ENCODE measurements at regions not wholly inside any gene's neighbourhood (a gene's known extent, or its start where the extent isn't known, plus 50 kb on each side); places are given as distances from the start of the nearest gene placed in this dataset.

DNA sequence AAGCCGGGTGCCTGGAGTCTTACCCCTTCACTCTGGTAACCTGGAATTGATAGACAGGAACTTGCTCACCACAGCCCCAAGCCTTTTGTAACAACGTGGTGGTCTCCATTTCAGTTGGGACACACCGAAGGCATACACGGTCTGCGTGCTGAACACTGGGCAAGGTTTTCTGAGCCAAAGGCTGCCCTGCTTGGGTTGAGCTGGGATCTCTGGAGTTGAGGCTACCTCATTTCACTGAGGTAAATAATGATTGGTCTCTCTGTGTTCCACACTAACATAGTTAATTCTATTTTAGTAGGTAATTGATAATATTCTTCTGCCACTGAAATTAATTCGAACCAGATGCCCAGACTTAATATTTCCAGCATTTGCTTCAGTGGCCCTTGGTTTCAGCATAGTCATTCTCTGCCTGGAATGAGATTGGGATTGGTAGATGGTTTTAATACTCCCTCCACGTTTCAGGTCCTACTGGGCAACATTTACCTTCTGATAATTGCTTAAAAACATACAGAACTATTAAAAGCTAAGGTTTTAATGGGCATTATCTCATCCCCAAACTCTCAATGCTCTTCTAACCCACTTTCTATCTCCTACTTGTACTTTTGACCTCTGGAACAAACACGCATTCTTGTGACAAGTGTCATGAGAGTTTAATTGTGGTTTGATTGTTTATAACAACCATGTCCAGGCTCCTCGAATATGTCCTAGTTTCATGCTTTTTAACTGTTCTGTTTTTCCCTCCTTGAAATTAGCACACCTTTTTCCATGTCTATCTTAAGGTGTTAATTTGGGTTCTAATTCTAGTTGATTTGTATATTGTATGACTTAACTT lies 202.3 kb upstream of the KLF6 start:
- DNase-seq (ENCODE audit: low spot score) = no peak

DNA sequence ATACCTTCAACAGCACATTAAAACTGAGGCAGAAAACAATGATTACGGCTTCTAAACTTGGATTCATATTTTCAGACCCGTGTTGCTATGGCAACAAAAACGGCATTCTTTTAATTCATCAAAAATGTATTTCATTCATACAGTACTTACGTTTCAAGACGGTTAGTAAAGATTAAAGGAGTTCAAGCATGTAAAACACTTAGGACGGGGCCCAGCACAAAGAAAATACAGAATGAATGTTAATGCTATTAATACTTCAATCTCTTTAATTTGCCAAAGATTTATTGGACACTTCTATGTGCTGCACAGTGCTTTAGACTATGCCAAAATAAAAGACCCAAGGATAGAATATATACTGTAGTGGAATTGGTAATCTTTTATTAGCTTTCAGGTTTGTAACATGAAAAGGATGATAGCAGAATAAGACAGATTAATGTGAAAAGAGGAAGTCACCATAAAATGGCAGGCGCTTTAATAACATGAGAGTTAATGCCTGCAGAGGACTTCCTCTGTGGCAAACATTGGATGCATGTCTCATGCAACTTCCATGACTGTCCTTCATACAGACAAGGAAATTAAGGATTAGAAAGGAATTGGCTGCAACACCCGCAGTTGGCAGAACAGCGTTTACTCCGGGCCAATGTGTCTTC lies 201.6 kb upstream of the KLF6 start:
- no peak for DNase-seq (ENCODE audit: low spot score)

DNA sequence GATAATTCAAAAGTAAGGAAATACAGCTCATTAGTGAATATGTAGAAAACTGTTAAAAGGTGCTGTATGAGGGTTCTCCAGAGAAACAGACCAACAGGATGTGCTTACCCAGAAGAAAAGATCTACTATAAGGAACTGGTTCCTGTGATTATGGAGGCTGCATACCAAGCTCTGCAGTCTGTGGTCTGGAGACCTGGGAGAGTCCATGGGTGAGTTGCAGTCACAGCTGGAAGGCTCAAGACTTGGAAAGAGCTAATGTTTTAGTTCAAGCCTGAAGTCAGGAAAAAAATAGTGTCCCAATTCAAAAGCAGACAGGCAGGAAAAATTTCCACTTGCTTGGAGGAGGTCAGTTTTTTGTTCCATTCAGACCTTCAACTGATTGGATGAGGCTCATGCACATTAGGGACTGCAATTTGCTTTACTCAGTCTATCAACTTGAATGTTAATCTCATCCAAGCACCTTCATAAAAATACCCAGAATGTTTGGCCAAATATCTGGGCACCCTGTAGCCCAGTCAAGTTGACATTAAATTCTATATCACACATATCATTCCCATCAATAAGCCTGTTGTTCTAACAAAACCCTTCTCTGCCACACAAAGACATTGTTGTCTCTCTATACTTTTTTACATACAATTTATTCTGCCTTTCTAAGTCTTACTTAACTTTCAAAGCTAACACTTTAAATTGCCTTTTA lies 197.9 kb upstream of the KLF6 start:
- DNase-seq (ENCODE audit: low spot score) = no peak

DNA sequence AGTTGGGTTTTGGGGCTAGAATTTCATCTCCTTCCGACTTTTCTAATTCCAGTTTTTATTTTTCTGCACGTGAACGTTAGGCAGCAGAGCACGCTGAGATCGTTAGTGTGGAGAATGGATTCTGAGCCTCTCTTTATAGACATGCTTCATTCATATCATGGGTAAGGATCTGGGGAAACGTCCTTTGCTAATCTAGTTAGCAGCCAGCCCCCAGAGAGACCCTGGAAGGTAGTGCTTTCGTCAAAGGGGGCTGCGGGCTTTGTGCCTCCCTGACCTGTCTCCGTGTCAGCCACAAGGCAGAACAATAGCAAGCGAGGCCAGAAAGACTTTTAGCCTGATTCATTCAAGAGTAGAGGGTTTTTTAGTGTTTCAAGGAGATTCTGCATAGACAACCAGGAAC lies 196.3 kb upstream of the KLF6 start:
- DNase-seq (ENCODE audit: low spot score) = no peak

DNA sequence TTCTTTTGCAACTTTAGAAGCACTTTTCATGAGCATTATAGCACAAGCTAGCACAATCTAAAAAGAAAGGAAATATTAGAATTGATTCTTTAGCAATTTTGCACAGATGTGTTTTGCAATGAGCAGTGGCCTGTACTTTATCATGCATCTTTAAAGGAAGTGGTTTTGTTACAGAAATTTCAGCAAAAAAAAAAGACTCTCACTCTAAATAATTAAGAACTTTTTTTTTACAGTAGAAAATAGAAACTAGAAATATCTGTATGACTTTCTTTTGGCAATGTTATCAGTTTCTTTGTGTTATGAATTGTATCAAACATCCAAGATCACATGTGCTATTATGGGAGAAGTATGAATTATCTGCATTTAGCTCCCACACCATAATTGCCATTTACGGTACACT lies 195.7 kb upstream of the KLF6 start:
- no peak for DNase-seq (ENCODE audit: low spot score)

DNA sequence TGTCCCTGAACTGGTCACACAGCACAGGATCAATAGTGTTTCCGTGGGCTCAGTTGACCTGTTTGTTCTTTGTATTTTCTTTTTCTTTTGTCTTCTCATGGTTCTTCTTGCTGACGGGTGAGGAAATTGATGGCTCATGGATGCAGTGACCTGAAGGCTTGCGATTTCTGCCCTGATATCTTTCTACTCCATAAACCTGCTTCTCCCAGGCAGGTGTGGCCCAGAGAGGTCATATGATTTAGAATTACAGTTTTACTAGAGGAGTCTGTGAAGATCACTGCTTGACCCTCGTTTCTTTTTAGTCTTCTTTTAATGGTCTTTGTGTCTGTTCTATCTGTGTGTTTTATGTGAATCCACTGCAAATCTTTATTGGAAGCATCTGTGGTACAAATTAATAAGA lies 195.1 kb upstream of the KLF6 start:
- DNase-seq (ENCODE audit: low spot score) = no peak

DNA sequence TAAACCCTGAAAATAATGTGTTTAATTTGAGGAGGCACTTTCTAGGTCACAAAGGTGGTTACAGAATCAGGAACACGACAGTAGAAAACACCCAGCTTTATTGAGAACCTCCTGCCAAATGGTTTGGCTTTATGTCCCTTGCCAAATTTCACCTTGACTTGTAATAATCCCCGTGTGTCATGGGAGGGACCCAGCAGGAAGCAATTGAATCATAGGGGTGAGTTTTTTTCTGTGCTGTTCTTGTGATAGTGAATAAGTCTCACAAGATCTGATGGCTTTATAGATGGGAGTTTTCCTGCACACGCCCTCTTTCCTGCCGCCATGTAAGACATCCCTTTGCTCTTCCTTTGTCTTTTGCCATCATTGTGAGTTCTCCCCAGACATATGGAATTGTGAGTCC lies 193.8 kb upstream of the KLF6 start:
- no peak for DNase-seq (ENCODE audit: low spot score)

DNA sequence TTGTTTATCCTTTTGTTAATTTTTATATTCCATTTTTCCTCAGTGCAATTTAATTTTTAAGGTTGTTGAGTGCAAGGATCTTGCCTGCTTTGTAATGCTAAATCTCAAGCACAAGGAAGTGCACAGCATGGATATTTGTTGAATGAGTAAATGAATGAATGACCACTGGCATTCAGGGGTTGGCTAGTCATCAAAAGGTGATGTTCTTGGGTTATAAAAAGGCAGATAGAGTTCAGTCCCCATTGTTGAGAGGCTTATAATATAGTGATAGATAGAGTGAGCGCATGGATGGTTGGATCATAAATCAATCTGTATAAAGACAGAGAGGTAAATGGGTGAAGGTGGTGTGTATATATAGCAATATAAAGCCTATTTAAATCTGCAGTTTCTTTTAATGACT lies 193.2 kb upstream of the KLF6 start:
- no peak for DNase-seq (ENCODE audit: low spot score)

DNA sequence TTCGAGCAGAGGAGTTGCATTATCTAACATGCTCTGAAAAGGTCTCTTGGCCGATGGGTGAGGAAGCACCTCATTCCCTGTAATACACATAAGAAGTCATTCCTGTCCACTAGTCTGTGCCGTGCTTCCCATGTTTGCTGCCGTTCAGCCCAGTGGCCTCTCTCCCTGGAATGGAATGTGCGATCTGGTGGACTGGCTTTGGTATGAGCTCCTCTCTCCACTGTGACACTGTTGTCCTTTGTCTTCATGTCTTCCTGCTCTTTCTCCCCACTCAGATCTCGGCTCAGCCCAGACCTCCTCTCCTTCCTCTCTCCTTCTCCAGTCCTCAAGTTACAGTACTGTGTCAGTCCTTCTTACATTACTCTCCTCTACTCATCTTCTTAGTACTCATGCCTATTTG lies 192.8 kb upstream of the KLF6 start:
- DNase-seq (ENCODE audit: low spot score) = no peak

DNA sequence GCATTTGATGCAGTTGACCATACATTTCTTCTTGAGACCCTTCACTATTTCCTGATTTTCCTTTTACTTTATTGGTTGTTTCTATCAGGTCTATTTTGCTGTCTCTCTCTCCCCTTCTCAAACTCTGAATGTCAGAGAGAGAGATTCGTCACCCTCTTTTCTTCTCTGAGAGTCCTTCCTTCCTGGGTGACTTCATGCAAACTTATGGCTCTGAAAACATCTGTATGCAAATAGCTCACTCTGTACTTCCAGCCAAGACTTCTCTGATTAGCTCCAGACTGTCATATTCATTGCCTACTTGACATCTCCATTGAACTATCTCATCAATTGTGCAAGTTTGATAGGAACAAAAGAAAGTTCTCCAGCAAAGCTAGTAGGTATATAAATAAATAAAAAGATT lies 191.7 kb upstream of the KLF6 start:
- no peak for DNase-seq (ENCODE audit: low spot score)

DNA sequence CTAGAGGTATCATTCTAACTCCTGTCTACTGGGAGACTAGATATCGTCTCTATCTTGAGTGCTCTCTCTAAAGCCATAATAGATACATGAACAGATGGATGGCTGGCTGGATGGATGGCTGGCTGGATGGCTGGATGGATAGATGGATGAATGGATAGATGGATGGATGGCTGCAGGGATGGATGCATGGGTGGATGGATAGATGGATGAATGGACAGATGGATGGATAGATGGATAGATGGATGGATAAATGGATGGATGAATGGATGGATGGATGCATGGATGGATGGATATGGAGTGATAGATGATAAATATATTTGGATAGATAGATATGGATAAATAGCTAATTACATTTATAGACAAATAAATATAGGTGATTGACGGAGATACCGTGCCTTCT lies 191.2 kb upstream of the KLF6 start:
- DNase-seq (ENCODE audit: low spot score) = no peak

DNA sequence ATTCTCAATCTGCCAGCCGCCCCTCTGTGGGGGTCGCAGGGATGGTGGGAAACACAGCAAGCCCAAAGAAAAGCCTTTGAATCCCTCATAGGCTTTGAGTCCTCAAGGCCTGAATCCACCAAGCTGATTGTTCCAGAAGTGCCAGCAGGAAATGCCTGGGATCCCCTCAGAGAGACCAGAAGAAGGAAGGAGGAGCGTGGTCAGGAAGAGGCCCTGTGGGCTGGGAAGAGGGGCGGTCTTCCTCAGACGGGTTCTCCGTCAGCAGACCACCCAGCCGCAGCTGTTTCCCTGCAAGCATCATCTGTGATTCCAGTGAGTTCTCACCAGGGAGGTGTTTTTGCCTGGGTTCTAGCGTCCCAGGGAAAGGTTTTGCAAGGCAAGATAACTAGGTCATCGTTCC lies 190.0 kb upstream of the KLF6 start:
- DNase-seq (ENCODE audit: low spot score) = no peak

DNA sequence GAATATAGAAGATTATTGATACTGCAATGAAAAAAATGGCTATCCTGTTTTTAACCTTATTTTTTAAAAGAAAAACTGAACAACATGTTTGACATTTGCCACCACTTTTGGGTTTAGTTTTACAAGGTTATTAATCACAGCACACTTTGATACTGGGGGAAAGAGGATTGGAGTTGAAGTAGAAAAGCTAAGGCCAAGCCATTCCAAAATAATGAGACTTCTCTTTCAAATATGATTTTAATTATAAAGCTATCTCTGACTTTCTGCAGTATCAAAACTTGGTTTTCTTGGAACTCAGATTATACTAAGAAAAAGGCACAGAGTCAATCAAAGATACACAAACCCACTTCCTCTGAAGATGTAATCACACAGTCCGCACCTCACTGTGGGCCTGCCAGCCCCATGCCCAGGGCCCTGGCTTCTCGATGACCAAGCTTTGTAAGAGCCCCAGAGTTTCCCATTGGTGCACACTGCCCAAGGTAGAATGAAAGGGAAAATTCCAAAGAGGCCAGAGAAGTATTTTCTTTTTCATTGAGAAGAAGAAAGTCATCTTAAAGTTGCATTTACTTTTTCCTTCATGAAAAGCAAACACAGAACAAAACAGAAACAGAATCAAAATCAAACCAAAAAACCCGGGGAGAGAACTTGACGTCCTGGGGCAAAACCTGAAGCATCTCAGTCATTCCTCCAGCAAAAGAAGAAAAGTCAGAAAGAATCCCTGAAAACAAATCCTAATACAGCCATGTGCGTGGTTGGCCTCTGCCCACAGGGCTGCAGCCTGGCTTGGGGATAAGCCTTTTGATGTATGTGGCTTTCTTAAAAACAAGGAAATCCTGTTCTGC lies 187.7 kb upstream of the KLF6 start:
- no peak for DNase-seq (ENCODE audit: low spot score)

DNA sequence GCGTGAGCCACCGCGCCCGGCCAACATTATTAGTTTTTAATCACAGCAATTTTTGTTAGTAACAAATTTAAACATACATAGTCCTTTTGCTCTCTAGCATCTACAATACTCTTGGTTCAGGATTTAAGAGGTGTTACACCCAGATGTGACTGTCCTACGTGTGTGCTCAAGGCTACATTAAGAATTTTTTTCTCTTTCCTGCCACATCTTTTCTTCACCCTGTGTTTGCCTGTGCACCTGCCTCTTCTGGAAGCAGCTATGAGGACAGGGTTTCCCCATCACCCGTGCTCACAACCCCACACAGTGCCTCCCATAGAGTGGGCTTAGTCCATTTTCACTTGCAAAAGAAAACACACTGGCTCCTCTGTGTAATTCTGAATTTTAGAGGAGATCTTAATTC lies 186.7 kb upstream of the KLF6 start:
- no peak for DNase-seq (ENCODE audit: low spot score)

DNA sequence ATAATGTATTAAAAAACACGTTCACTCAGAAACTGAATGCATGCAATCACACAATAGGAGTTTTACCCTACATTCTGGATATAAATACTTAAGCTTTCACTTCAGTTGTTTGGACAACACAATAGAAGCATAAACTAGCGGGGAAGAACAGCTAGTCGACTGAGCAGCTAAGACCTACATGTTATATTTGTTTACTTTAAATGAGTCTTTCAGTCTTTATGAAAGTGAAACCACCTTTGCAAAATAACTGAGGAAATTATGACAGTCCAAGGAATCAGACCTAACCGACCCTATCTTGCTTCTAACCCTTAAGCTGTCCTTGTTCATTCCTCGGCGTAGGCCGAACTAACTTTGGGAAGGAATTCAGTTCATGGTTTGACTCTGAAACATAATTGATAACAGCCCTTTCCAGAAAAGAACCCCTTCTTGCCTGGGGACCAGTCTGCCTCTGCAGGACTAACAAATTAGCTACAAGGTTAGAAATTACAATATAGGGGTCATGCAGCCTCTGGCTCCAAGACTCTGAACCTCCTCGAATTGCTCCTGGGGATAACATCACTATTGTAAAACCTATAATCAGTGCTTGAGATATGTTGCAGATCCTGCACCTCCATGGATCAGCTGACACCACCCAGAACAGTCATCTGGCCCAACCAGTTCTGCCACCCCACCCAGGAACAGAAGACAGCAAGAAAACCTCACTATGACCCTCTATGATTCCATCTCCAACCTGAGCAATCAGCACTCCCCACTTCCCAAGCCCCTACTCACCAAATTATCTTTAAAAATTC lies 185.1 kb upstream of the KLF6 start:
- DNase-seq (ENCODE audit: low spot score) = no peak

DNA sequence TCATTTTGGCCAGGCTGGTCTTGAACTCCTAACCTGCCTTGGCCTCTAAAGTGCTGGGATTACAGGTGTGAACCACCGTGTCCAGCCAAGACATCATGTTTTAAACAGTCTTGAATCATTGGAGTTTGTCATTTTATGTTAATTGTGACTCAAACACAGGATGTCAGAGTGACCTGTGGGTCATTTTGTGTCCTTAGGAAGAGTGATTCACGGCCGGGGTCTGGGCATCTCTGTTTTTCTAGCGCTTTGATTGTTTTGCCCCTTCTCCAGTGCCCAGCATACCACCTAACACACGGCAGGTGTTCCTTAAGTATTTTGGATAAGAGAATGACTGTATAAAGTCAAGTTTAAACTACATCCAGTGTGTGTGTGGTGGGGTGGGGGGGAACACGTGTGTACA lies 183.7 kb upstream of the KLF6 start:
- no peak for DNase-seq (ENCODE audit: low spot score)

DNA sequence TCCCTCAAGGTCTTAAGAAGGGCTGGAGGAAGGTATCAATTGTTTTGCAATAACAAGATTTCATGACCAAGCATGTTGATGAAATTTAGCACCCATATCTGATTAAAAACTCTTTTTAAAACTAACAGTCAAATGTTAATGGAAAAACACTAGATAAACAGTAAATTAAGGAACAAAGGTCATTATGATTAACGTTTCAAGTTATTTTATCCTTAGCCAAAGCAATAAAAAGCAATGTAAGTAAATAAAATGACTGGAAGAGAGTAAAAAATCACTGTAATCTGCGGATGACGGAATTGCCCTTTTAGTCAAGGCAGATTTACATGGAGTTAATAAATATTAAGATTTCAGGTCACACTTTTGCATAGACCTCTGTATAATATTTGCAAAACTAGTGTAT lies 179.5 kb upstream of the KLF6 start:
- DNase-seq (ENCODE audit: low spot score) = no peak

DNA sequence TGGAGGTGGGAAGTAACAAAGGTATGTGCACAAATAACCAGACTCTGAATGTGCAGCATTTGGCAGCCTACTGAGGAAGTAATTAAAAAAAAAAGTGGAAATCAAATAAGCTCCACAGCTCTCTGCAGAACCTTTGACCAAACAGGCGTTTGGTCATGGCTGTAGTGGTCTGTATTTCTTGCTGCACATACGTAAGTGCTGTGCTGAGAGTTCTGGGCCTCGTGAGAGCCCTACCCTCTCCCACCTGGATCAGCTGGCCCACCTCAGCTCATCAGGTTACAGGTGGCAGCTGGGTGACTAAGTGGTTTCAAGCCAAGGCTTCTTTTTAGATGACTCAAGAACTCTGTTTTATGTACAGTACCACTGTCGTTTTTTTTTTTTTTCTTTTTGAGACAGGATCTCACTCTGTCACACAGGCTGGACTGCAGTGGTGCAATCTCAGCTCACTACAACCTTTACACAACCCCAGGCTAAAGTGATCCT lies 178.2 kb upstream of the KLF6 start:
- DNase-seq (ENCODE audit: low spot score) = no peak

DNA sequence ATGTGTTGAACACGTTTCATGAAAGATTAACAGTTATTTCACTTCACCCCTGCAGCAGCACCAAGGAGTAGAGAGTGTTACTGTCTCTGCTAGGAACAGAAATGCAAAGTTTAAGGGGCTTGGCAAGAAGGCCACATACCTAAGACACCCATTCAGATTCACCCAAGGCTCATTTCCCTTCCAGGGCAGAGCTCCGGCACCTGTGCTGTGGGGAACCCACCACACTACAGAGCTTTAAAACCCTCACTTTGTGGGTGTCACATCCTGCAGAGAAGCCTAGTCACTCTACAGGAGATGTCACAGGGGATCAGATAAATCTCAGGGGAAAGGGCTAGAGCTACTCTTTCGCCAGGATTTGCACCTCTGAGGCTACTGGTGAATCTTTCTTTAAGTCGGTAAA lies 176.1 kb upstream of the KLF6 start:
- DNase-seq (ENCODE audit: low spot score) = no peak

DNA sequence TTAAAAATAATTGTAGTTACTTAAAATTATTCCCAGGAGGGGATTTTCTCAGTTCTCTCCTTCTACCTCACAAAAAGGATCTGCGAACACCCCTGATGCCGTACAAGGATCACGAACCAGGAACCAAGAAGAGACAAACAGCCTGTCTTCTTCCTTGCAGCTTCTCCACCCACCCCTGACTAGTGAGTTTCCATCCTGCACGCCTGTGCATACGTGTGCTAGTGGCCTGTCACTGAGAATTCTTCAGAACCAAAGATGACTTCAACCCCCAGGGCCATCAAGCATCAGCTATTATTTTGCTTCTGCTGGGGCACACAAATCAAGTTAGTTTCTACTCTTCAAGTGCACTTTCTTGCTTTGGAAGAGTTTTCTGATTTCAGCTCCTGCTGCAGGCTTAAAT lies 175.5 kb upstream of the KLF6 start:
- no peak for DNase-seq (ENCODE audit: low spot score)

Data from iPS-NIHi11 (cell line).